Activated CD4-positive, alpha-beta T cell treated with anti-CD3 and anti-CD28 coated beads for 4 hours (primary cell): ENCODE measurements at regions not wholly inside any gene's neighbourhood (a gene's known extent, or its start where the extent isn't known, plus 50 kb on each side); places are given as distances from the start of the nearest gene placed in this dataset.
"Not testable (repeated sequence)": the region's sequence is repeated elsewhere in the genome, so short reads cannot be mapped to it uniquely, and the experiment has no call there.

Experiments used
- DNase-seq, 2 donors: peaks; one replicate each; pipeline ENCODE4 v3.0.0-alpha.2; 2020

- DNase-seq: no peak
Observed at GRCh38 chr2:35787302-35788031, 568.1 kb upstream of the CRIM1 start.

GRCh38 chr2:35785564-35785963 lies 570.0 kb upstream of the CRIM1 start:
- no peak for DNase-seq

- no peak for DNase-seq
Observed at GRCh38 chr2:35784777-35785176, 570.8 kb upstream of the CRIM1 start.

- DNase-seq: no peak
Observed at GRCh38 chr2:35783723-35784122, 571.9 kb upstream of the CRIM1 start.

GRCh38 chr2:35741556-35741955 lies 614.0 kb upstream of the CRIM1 start:
- DNase-seq: no peak

GRCh38 chr2:35731674-35732073 lies 623.9 kb upstream of the CRIM1 start:
- DNase-seq: no peak

- DNase-seq: no peak
Observed at GRCh38 chr2:35714883-35715282, 640.7 kb upstream of the CRIM1 start.

GRCh38 chr2:35708411-35708923 lies 647.1 kb upstream of the CRIM1 start:
- no peak for DNase-seq

GRCh38 chr2:35688309-35688708 lies 667.3 kb upstream of the CRIM1 start:
- no peak for DNase-seq

- DNase-seq: no peak
Observed at GRCh38 chr2:35651688-35652323, 703.8 kb upstream of the CRIM1 start.

GRCh38 chr2:35614640-35615039 lies 740.9 kb upstream of the CRIM1 start:
- DNase-seq: no peak

- DNase-seq: no peak
Observed at GRCh38 chr2:35606394-35606793, 749.2 kb upstream of the CRIM1 start.

GRCh38 chr2:35598310-35598709 lies 757.3 kb upstream of the CRIM1 start:
- DNase-seq: no peak

GRCh38 chr2:35591886-35592285 lies 763.7 kb upstream of the CRIM1 start:
- DNase-seq: no peak

GRCh38 chr2:35585972-35586371 lies 769.6 kb upstream of the CRIM1 start:
- no peak for DNase-seq

GRCh38 chr2:35582637-35583036 lies 772.9 kb upstream of the CRIM1 start:
- no peak for DNase-seq

- no peak for DNase-seq
Observed at GRCh38 chr2:35580956-35581355, 774.6 kb upstream of the CRIM1 start.

GRCh38 chr2:35568574-35568973 lies 787.0 kb upstream of the CRIM1 start:
- not testable (repeated sequence) for DNase-seq

GRCh38 chr2:35562488-35562887 lies 793.1 kb upstream of the CRIM1 start:
- no peak for DNase-seq

GRCh38 chr2:35548171-35548570 lies 807.4 kb upstream of the CRIM1 start:
- DNase-seq: no peak

- DNase-seq: no peak
Observed at GRCh38 chr2:35545301-35545700, 810.3 kb upstream of the CRIM1 start.

- no peak for DNase-seq
Observed at GRCh38 chr2:35538796-35539195, 816.8 kb upstream of the CRIM1 start.

GRCh38 chr2:35530615-35531135 lies 824.9 kb upstream of the CRIM1 start:
- no peak for DNase-seq

GRCh38 chr2:35526741-35527140 lies 828.8 kb upstream of the CRIM1 start:
- no peak for DNase-seq
